SK-N-SH treated with all-trans-retinoic acid at 6 μM for 48 hours (cell line): ENCODE measurements at regions not wholly inside any gene's neighbourhood (a gene's known extent, or its start where the extent isn't known, plus 50 kb on each side); places are given as distances from the start of the nearest gene placed in this dataset.

Experiments
- ATAC-seq: fragments of 200-7000 bp; cut with Tn5 transposase; 3 replicates; pipeline ENCODE4 v1.9.1; 2020; ENCODE audit warnings: mild to moderate bottlenecking, moderate library complexity
- ARNTL ChIP-seq: fragments of 450-650 bp; formaldehyde crosslinking; IDR thresholded peaks from 2 replicates; pipeline ENCODE4 v1.5.0; 2020; ENCODE audit warnings: low read depth, mild to moderate bottlenecking, moderate library complexity, borderline replicate concordance
- BACH2 ChIP-seq: fragments of 250-450 bp; sonication (Bioruptor Pico); IDR thresholded peaks from 2 replicates; pipeline ENCODE4 v1.9.0; 2021; ENCODE audit warnings: mild to moderate bottlenecking, borderline replicate concordance
- CSDC2 ChIP-seq: fragments of 250-450 bp; sonication (Bioruptor Pico); IDR thresholded peaks from 2 replicates; pipeline ENCODE4 v1.5.0; 2020; ENCODE audit warnings: mild to moderate bottlenecking, moderate library complexity
- ESRRG ChIP-seq: fragments of 250-450 bp; sonication (Bioruptor Pico); IDR thresholded peaks from 2 replicates; pipeline ENCODE4 v1.6.1; 2021; ENCODE audit warnings: mild to moderate bottlenecking
- GLIS3 ChIP-seq: fragments of 250-450 bp; sonication (Bioruptor Pico); IDR thresholded peaks from 2 replicates; pipeline ENCODE4 v1.5.0; 2020; ENCODE audit warnings: mild to moderate bottlenecking, moderate library complexity
- ISL1 ChIP-seq: fragments of 250-450 bp; sonication (Bioruptor Pico); IDR thresholded peaks from 2 replicates; pipeline ENCODE4 v2.1.2; 2022; ENCODE audit warnings: mild to moderate bottlenecking, moderate library complexity
- OSR1 ChIP-seq: fragments of 250-450 bp; sonication (Bioruptor Pico); IDR thresholded peaks from 2 replicates; pipeline ENCODE4 v1.8.0; 2022; ENCODE audit warnings: moderate library complexity, mild to moderate bottlenecking, inconsistent platforms
- RARB ChIP-seq: fragments of 250-450 bp; sonication (Bioruptor Pico); IDR thresholded peaks from 2 replicates; pipeline ENCODE4 v1.8.0; 2021; ENCODE audit warnings: mild to moderate bottlenecking, moderate library complexity
- SNAI2 ChIP-seq: fragments of 250-450 bp; sonication (Bioruptor Pico); IDR thresholded peaks from 2 replicates; pipeline ENCODE4 v1.5.0; 2020; ENCODE audit warnings: mild to moderate bottlenecking, moderate library complexity
- TCF4 ChIP-seq: fragments of 250-450 bp; sonication (Bioruptor Pico); IDR thresholded peaks from 2 replicates; pipeline ENCODE4 v1.8.0; 2021; ENCODE audit warnings: mild to moderate bottlenecking, moderate library complexity, borderline replicate concordance
- TOX ChIP-seq: fragments of 250-450 bp; sonication (Bioruptor Pico); IDR thresholded peaks from 2 replicates; pipeline ENCODE4 v1.8.0; 2021; ENCODE audit warnings: mild to moderate bottlenecking, moderate library complexity, borderline replicate concordance
- ZC3H10 ChIP-seq: fragments of 250-450 bp; sonication (Bioruptor Pico); IDR thresholded peaks from 2 replicates; pipeline ENCODE4 v1.5.1; 2021; ENCODE audit warnings: mild to moderate bottlenecking, moderate library complexity
- ZFP3 ChIP-seq: fragments of 250-450 bp; sonication (Bioruptor Pico); IDR thresholded peaks from 2 replicates; pipeline ENCODE4 v1.5.0; 2020; ENCODE audit warnings: mild to moderate bottlenecking, moderate library complexity
- ZFP30 ChIP-seq: fragments of 450-650 bp; formaldehyde crosslinking; IDR thresholded peaks from 2 replicates; pipeline ENCODE4 v1.5.0; 2022; ENCODE audit warnings: mild to moderate bottlenecking, moderate library complexity
- ZNF565 ChIP-seq: fragments of 450-650 bp; formaldehyde crosslinking; conservative IDR thresholded peaks from 2 replicates; pipeline ENCODE4 v1.5.0; 2020; ENCODE audit warnings: low read depth, mild to moderate bottlenecking, moderate library complexity
- ZNF70 ChIP-seq: fragments of 450-650 bp; formaldehyde crosslinking; IDR thresholded peaks from 2 replicates; pipeline ENCODE4 v1.5.0; 2020; ENCODE audit warnings: mild to moderate bottlenecking, moderate library complexity
- ZNF8 ChIP-seq: fragments of 450-650 bp; formaldehyde crosslinking; IDR thresholded peaks from 2 replicates; pipeline ENCODE4 v1.5.0; 2020; ENCODE audit warnings: mild to moderate bottlenecking, moderate library complexity
- TF ChIP-seq, protein P1 (sequence below): fragments of 250-450 bp; sonication (Bioruptor Pico); IDR thresholded peaks from 2 replicates; pipeline ENCODE4 v1.5.0; 2020; ENCODE audit warnings: mild to moderate bottlenecking, moderate library complexity
- TF ChIP-seq, protein P2 (sequence below): fragments of 250-450 bp; sonication (Bioruptor Pico); IDR thresholded peaks from 2 replicates; pipeline ENCODE4 v1.5.1; 2020; ENCODE audit warnings: low read depth, mild to moderate bottlenecking, moderate library complexity
- TF ChIP-seq, protein P3 (sequence below): fragments of 250-450 bp; sonication (Bioruptor Pico); IDR thresholded peaks from 2 replicates; pipeline ENCODE4 v1.8.0; 2020; ENCODE audit warnings: mild to moderate bottlenecking, moderate library complexity, borderline replicate concordance
- TF ChIP-seq, protein P4 (sequence below): fragments of 250-450 bp; sonication (Bioruptor Pico); IDR thresholded peaks from 2 replicates; pipeline ENCODE4 v1.8.0; 2021; ENCODE audit warnings: low read depth, mild to moderate bottlenecking, moderate library complexity, borderline replicate concordance
- TF ChIP-seq, protein P5 (sequence below): fragments of 250-450 bp; sonication (Bioruptor Pico); IDR thresholded peaks from 2 replicates; pipeline ENCODE4 v1.5.1; 2021; ENCODE audit warnings: mild to moderate bottlenecking, moderate library complexity

DNA sequence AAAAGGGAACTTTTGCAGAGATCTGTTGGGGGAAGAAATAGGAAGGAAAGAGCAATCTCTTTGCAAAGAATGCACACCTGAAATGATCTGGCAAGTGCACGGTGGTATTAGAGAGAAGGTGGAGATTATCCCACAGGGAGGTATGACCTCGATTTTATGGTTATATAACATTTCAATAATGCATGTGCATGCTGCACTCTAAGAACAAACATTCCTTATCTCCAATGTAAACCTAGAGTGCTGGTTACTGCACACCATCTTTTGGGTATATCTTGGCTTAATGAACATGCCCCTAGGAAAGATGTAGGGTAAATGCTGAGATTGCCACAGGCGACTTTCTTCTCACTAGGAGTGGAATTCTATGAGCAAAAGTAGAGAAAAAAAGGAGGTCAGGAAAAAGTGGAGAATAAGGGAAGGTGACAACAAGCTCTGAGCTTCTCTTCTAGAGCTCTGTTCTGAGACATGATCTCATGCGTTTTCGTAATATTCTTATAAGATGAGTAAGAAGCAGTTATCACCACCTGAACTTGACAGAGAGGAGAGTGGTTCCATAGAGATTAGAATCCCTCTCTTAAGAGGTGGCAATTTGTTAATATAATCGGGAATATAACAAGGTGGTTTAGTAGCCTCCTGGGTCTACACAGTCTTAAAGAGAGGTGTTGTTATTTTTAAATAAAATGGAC lies 117.5 kb upstream of the TMC3 start:
- no peak for TF ChIP-seq ZNF70
- no peak for TF ChIP-seq BACH2 (CRISPR knock-in tag)
- TF ChIP-seq ZFP3 (CRISPR knock-in tag): no peak
- TF ChIP-seq RARB (CRISPR knock-in tag): no peak
- TF ChIP-seq ZFP30 (CRISPR knock-in tag): no peak
- TF ChIP-seq ZNF565 (CRISPR knock-in tag): no peak
- TF ChIP-seq SNAI2 (CRISPR knock-in tag): no peak
- no peak for TF ChIP-seq GLIS3 (CRISPR knock-in tag)
- no peak for TF ChIP-seq TCF4 (CRISPR knock-in tag)
- TF ChIP-seq ESRRG (CRISPR knock-in tag): no peak
- no peak for TF ChIP-seq ARNTL (CRISPR knock-in tag)
- TF ChIP-seq, protein P1, sequence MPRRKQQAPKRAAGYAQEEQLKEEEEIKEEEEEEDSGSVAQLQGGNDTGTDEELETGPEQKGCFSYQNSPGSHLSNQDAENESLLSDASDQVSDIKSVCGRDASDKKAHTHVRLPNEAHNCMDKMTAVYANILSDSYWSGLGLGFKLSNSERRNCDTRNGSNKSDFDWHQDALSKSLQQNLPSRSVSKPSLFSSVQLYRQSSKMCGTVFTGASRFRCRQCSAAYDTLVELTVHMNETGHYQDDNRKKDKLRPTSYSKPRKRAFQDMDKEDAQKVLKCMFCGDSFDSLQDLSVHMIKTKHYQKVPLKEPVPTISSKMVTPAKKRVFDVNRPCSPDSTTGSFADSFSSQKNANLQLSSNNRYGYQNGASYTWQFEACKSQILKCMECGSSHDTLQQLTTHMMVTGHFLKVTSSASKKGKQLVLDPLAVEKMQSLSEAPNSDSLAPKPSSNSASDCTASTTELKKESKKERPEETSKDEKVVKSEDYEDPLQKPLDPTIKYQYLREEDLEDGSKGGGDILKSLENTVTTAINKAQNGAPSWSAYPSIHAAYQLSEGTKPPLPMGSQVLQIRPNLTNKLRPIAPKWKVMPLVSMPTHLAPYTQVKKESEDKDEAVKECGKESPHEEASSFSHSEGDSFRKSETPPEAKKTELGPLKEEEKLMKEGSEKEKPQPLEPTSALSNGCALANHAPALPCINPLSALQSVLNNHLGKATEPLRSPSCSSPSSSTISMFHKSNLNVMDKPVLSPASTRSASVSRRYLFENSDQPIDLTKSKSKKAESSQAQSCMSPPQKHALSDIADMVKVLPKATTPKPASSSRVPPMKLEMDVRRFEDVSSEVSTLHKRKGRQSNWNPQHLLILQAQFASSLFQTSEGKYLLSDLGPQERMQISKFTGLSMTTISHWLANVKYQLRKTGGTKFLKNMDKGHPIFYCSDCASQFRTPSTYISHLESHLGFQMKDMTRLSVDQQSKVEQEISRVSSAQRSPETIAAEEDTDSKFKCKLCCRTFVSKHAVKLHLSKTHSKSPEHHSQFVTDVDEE: no peak
- TF ChIP-seq, protein P2, sequence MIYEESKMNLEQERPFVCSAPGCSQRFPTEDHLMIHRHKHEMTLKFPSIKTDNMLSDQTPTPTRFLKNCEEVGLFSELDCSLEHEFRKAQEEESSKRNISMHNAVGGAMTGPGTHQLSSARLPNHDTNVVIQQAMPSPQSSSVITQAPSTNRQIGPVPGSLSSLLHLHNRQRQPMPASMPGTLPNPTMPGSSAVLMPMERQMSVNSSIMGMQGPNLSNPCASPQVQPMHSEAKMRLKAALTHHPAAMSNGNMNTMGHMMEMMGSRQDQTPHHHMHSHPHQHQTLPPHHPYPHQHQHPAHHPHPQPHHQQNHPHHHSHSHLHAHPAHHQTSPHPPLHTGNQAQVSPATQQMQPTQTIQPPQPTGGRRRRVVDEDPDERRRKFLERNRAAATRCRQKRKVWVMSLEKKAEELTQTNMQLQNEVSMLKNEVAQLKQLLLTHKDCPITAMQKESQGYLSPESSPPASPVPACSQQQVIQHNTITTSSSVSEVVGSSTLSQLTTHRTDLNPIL (CRISPR knock-in tag): no peak
- no peak for TF ChIP-seq ZNF8
- no peak for TF ChIP-seq OSR1 (CRISPR knock-in tag)
- TF ChIP-seq CSDC2 (CRISPR knock-in tag): no peak
- TF ChIP-seq ISL1 (CRISPR knock-in tag): no peak
- TF ChIP-seq, protein P3, sequence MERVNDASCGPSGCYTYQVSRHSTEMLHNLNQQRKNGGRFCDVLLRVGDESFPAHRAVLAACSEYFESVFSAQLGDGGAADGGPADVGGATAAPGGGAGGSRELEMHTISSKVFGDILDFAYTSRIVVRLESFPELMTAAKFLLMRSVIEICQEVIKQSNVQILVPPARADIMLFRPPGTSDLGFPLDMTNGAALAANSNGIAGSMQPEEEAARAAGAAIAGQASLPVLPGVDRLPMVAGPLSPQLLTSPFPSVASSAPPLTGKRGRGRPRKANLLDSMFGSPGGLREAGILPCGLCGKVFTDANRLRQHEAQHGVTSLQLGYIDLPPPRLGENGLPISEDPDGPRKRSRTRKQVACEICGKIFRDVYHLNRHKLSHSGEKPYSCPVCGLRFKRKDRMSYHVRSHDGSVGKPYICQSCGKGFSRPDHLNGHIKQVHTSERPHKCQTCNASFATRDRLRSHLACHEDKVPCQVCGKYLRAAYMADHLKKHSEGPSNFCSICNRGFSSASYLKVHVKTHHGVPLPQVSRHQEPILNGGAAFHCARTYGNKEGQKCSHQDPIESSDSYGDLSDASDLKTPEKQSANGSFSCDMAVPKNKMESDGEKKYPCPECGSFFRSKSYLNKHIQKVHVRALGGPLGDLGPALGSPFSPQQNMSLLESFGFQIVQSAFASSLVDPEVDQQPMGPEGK (CRISPR knock-in tag): no peak
- TF ChIP-seq, protein P4, sequence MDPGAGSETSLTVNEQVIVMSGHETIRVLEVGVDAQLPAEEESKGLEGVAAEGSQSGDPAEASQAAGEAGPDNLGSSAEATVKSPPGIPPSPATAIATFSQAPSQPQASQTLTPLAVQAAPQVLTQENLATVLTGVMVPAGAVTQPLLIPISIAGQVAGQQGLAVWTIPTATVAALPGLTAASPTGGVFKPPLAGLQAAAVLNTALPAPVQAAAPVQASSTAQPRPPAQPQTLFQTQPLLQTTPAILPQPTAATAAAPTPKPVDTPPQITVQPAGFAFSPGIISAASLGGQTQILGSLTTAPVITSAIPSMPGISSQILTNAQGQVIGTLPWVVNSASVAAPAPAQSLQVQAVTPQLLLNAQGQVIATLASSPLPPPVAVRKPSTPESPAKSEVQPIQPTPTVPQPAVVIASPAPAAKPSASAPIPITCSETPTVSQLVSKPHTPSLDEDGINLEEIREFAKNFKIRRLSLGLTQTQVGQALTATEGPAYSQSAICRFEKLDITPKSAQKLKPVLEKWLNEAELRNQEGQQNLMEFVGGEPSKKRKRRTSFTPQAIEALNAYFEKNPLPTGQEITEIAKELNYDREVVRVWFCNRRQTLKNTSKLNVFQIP: no peak
- TF ChIP-seq, protein P5, sequence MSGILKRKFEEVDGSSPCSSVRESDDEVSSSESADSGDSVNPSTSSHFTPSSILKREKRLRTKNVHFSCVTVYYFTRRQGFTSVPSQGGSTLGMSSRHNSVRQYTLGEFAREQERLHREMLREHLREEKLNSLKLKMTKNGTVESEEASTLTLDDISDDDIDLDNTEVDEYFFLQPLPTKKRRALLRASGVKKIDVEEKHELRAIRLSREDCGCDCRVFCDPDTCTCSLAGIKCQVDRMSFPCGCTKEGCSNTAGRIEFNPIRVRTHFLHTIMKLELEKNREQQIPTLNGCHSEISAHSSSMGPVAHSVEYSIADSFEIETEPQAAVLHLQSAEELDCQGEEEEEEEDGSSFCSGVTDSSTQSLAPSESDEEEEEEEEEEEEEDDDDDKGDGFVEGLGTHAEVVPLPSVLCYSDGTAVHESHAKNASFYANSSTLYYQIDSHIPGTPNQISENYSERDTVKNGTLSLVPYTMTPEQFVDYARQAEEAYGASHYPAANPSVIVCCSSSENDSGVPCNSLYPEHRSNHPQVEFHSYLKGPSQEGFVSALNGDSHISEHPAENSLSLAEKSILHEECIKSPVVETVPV (CRISPR knock-in tag): no peak
- no peak for ATAC-seq

DNA sequence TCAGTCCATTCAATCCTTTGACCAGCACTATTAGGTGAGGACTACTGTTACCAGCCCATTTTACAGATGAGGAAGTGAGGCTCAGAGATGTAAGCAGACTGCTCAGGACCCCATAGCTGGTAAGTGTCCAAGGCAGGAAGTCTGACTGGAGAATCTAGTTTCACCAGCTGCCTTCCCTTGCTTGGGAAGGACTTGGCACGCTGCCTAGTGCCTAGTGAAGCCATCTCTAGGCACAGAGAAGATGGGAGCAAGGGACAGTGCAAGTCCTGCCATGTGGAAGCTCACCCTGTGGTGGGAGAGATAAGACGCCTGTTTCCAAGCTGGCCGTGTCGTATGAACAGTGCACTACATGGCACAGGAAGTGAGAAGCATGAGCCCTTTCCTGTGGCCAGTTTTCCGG lies 111.8 kb upstream of the TMC3 start:
- ATAC-seq: no peak
- TF ChIP-seq, protein P1: no peak
- TF ChIP-seq ZFP3 (CRISPR knock-in tag) (no peak), ZNF565 (CRISPR knock-in tag) (no peak), SNAI2 (CRISPR knock-in tag) (no peak), BACH2 (CRISPR knock-in tag) (no peak), GLIS3 (CRISPR knock-in tag) (no peak), ZNF8 (no peak), TOX (CRISPR knock-in tag) (no peak), ZC3H10 (no peak), TCF4 (CRISPR knock-in tag) (no peak), RARB (CRISPR knock-in tag) (no peak), ISL1 (CRISPR knock-in tag) (no peak), ZFP30 (CRISPR knock-in tag) (no peak), ESRRG (CRISPR knock-in tag) (no peak), ZNF70 (no peak), ARNTL (CRISPR knock-in tag) (no peak)
- TF ChIP-seq, protein P4: no peak
- TF ChIP-seq, protein P2 (CRISPR knock-in tag): no peak
